OCI-LY1 (cell line): ENCODE measurements at regions not wholly inside any gene's neighbourhood (a gene's known extent, or its start where the extent isn't known, plus 50 kb on each side); places are given as distances from the start of the nearest gene placed in this dataset.

Experiments used
- H2AFZ ChIP-seq: fragments of 200-600 bp; sonication (generic), shearing (Covaris generic); 2 replicates; pipeline ENCODE4 v1.6.0; 2014; ENCODE audit warnings: antibody characterized with exemption, mild to moderate bottlenecking, low read length
- H3F3A ChIP-seq: fragments of 200-600 bp; sonication (generic), shearing (Covaris generic); 2 replicates; pipeline ENCODE4 v1.6.0; 2014; ENCODE audit warnings: mild to moderate bottlenecking, antibody characterized with exemption, low read length, moderate library complexity; ENCODE audit not compliant: insufficient read depth
- H3K27ac ChIP-seq: fragments of 200-600 bp; sonication (generic); 2 replicates; pipeline ENCODE4 v1.5.1; 2014; ENCODE audit warnings: low read length, mixed run types, mild to moderate bottlenecking, low read depth; ENCODE audit not compliant: poor library complexity, severe bottlenecking
- H3K27me3 ChIP-seq: fragments of 200-600 bp; sonication (generic); 2 replicates; pipeline ENCODE4 v1.6.0; 2014; ENCODE audit warnings: antibody characterized with exemption, mild to moderate bottlenecking, low read length, moderate library complexity; ENCODE audit not compliant: insufficient read depth
- H3K36me3 ChIP-seq: fragments of 200-600 bp; sonication (generic); 2 replicates; pipeline ENCODE4 v1.6.1; 2014; ENCODE audit warnings: mild to moderate bottlenecking, antibody characterized with exemption, low read length, moderate library complexity, mixed read lengths; ENCODE audit not compliant: insufficient read depth
- H3K4me1 ChIP-seq: fragments of 200-600 bp; sonication (generic); 2 replicates; pipeline ENCODE4 v1.5.1; 2014; ENCODE audit warnings: mild to moderate bottlenecking, low read length, moderate library complexity; ENCODE audit not compliant: insufficient read depth, severe bottlenecking
- H3K4me2 ChIP-seq: fragments of 200-600 bp; sonication (generic), shearing (Covaris generic); 2 replicates; pipeline ENCODE4 v1.6.1; 2014; ENCODE audit warnings: low read length
- H3K4me3 ChIP-seq: fragments of 200-600 bp; sonication (generic); 2 replicates; pipeline ENCODE4 v1.5.1; 2014; ENCODE audit warnings: low read length, low read depth, mild to moderate bottlenecking, mixed read lengths; ENCODE audit not compliant: poor library complexity, severe bottlenecking
- H3K79me2 ChIP-seq: fragments of 200-600 bp; shearing (Covaris generic); 2 replicates; pipeline ENCODE4 v1.6.1; 2016; ENCODE audit warnings: mixed run types, low read length, mixed read lengths; ENCODE audit not compliant: insufficient read depth
- H3K9ac ChIP-seq: fragments of 200-600 bp; sonication (generic), shearing (Covaris generic); 2 replicates; pipeline ENCODE4 v1.6.1; 2014; ENCODE audit warnings: mild to moderate bottlenecking, low read length, mixed read lengths
- H3K9me2 ChIP-seq: fragments of 200-600 bp; sonication (generic), shearing (Covaris generic); 2 replicates; pipeline ENCODE4 v1.6.1; 2014; ENCODE audit warnings: low read depth, mild to moderate bottlenecking, low read length, mixed read lengths
- H3K9me3 ChIP-seq: fragments of 200-600 bp; shearing (Covaris generic); 2 replicates; pipeline ENCODE4 v1.6.1; 2014; ENCODE audit warnings: low read length, mixed read lengths
- H4K20me1 ChIP-seq: fragments of 200-600 bp; sonication (generic), shearing (Covaris generic); 2 replicates; pipeline ENCODE4 v1.6.0; 2016; ENCODE audit warnings: mild to moderate bottlenecking, low read length; ENCODE audit not compliant: insufficient read depth
- EZH2 ChIP-seq: fragments of 200-600 bp; sonication (generic), shearing (Covaris generic); IDR thresholded peaks from 2 replicates; pipeline ENCODE4 v1.8.0; 2017; ENCODE audit warnings: borderline replicate concordance, mixed run types, mild to moderate bottlenecking, antibody characterized with exemption, low read length, moderate library complexity, mixed read lengths
- TF ChIP-seq, protein P1 (sequence below): fragments of 200-600 bp; sonication (generic), shearing (Covaris generic); IDR thresholded peaks from 2 replicates; pipeline ENCODE4 v1.5.1; 2017; ENCODE audit warnings: mild to moderate bottlenecking, antibody characterized with exemption, low read length, moderate library complexity, mixed read lengths

DNA sequence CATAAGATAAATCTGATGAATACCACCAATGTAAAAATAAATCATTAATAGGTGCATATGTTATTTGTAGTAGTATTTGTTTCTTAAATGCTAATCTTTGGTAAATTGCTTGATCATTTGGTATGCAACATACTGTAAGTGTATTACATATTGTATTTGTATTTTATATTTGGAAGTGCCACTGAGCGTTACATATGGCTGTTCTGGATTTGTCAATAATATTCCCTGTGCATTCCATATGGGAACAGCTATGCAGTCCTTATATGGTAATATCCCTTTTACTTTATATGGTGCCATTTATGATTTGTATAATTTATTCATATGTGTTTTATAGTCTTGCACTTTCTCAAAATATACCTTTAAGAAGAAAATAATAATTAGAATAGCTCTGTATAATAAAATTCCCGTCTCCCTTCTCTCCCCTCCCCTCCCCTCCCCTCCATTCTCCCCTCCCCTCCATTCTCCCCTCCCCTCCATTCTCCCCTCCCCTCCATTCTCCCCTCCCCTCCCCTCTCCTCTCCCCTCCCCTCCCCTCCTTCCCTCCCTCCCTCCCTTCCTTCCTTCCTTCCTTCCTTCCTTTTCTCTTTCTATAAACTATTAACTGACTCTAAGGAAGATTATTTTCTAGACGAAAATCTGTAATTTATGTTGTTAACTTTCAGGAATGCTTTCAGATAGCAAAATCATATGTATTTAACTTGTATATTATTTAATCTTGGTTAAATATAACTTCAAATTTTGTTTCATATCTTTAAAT lies 241.4 kb downstream of the CSNK1G3 start:
- no peaks in the 10 kb centered on the region for H4K20me1 ChIP-seq
- no peak overlapping the region for H2AFZ ChIP-seq
- H3K4me1 ChIP-seq: peaks cover 5% of the 10 kb centered on the region
- no peak overlapping the region for H3K27ac ChIP-seq
- H3K9me3 ChIP-seq: no peaks in the 10 kb centered on the region
- H3K4me3 ChIP-seq: no peak overlapping the region
- H3F3A ChIP-seq: no peaks in the 10 kb centered on the region
- H3K9ac ChIP-seq: no peak overlapping the region
- H3K79me2 ChIP-seq: no peaks in the 10 kb centered on the region
- H3K36me3 ChIP-seq: no peaks in the 10 kb centered on the region
- no peaks in the 10 kb centered on the region for H3K9me2 ChIP-seq
- H3K27me3 ChIP-seq: no peaks in the 10 kb centered on the region
- H3K4me2 ChIP-seq: no peak overlapping the region
- TF ChIP-seq EZH2: no peak
- TF ChIP-seq, protein P1, sequence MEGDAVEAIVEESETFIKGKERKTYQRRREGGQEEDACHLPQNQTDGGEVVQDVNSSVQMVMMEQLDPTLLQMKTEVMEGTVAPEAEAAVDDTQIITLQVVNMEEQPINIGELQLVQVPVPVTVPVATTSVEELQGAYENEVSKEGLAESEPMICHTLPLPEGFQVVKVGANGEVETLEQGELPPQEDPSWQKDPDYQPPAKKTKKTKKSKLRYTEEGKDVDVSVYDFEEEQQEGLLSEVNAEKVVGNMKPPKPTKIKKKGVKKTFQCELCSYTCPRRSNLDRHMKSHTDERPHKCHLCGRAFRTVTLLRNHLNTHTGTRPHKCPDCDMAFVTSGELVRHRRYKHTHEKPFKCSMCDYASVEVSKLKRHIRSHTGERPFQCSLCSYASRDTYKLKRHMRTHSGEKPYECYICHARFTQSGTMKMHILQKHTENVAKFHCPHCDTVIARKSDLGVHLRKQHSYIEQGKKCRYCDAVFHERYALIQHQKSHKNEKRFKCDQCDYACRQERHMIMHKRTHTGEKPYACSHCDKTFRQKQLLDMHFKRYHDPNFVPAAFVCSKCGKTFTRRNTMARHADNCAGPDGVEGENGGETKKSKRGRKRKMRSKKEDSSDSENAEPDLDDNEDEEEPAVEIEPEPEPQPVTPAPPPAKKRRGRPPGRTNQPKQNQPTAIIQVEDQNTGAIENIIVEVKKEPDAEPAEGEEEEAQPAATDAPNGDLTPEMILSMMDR: no peak

DNA sequence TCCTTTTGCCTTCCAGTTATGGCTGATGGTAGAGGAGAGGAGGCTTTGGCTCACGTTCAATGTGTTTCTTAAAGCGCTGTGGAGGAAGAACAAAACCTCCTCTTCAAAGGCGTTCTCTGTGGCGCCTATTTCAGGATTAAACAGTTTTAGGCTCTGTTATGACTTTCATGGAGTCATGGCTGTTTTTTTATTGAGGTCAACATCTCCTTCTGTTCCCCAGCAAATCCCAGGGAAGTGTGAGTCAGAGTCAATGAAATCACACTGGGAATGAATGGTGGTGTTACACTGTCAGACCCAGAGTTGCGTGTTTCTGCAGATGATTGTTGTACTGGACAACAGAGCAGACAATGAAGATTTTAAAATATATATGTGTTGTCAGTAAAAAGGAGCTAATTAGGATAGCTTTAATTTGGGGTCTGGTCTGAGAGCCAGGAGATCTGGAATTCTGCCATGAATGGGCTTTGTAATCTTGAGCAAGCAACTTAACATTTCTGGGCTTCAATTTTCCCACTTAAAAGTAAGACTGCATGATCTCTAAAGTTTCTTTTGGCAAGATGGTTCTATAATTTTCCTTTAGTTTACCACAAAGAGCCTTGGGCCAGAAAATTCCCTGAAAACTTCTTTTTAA lies 240.7 kb downstream of the CSNK1G3 start:
- Histone ChIP-seq H3K4me1 (peaks cover 5% of the 10 kb centered on the region), H4K20me1 (no peaks in the 10 kb centered on the region), H3F3A (no peaks in the 10 kb centered on the region), H3K27me3 (no peaks in the 10 kb centered on the region), H3K4me2 (no peak overlapping the region), H3K4me3 (no peak overlapping the region), H3K9ac (no peak overlapping the region), H2AFZ (no peak overlapping the region), H3K36me3 (no peaks in the 10 kb centered on the region), H3K9me2 (no peaks in the 10 kb centered on the region), H3K79me2 (no peaks in the 10 kb centered on the region), H3K9me3 (no peaks in the 10 kb centered on the region), H3K27ac (no peak overlapping the region)
- no peak for TF ChIP-seq EZH2
- TF ChIP-seq, protein P1: no peak

DNA sequence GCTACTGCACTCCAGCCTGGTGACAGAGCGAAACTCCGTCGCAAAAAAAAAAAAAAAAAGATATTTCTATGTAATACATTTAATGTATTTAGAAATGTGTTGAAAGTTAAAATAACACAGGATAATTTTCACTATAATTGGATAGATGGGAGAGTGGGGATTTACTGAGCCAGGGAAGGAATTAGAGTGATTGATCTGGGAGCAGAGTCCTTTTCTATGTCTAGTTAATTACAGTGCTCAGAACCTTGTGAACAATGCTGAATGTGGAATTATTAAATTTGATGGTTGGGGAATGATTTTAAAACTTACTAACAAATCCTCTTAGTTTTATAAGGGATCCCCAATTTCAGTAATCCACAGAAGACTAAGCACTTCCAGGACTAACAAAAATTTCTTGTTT lies 239.7 kb downstream of the CSNK1G3 start:
- H3K4me3 ChIP-seq: no peak overlapping the region
- TF ChIP-seq, protein P1: no peak
- no peak for TF ChIP-seq EZH2
- H3K27ac ChIP-seq: no peak overlapping the region
- H3K9me2 ChIP-seq: no peaks in the 10 kb centered on the region
- H3K9ac ChIP-seq: no peak overlapping the region
- H3K79me2 ChIP-seq: no peaks in the 10 kb centered on the region
- H3K36me3 ChIP-seq: no peaks in the 10 kb centered on the region
- no peak overlapping the region for H2AFZ ChIP-seq
- no peaks in the 10 kb centered on the region for H3K27me3 ChIP-seq
- peaks cover 5% of the 10 kb centered on the region for H3K4me1 ChIP-seq
- no peak overlapping the region for H3K4me2 ChIP-seq
- H4K20me1 ChIP-seq: no peaks in the 10 kb centered on the region
- no peaks in the 10 kb centered on the region for H3F3A ChIP-seq
- H3K9me3 ChIP-seq: no peaks in the 10 kb centered on the region
